Heart left ventricle (tissue), 16 donors: ENCODE measurements at regions not wholly inside any gene's neighbourhood (a gene's known extent, or its start where the extent isn't known, plus 50 kb on each side); places are given as distances from the start of the nearest gene placed in this dataset.
A peak's percentile ranks its signal among the peaks of the same experiment; 100 is the strongest.

Source experiments
- ATAC-seq, 4 donors: fragments of 200-7000 bp; cut with Tn5 transposase; one replicate each; pipeline ENCODE4 v1.9.1; 2020 to 2022; ENCODE audit warnings: moderate library complexity in 4 of 4, mild to moderate bottlenecking in 3 of 4, moderate number of reproducible peaks in 1 of 4
- DNase-seq, 5 donors: peaks; one replicate each; pipeline ENCODE4 v3.0.0-alpha.2; 2020
- H3K27ac ChIP-seq, 12 donors: fragments of 200-600 bp; sonication (generic) in 4 of 12; one replicate each; pipeline versions ENCODE4 v1.5.0 to v1.8.0; 2016 to 2022; ENCODE audit warnings: mild to moderate bottlenecking in 2 of 12
- H3K27me3 ChIP-seq, 9 donors: fragments of 200-600 bp; sonication (generic) in 2 of 9; one replicate each; pipeline versions ENCODE4 v1.5.1 to v1.8.0; 2016 to 2022; ENCODE audit warnings: mild to moderate bottlenecking in 3 of 9
- H3K36me3 ChIP-seq, 9 donors: fragments of 200-600 bp; sonication (generic) in 2 of 9; one replicate each; pipeline versions ENCODE4 v1.5.0 to v1.8.0; 2018 to 2022; ENCODE audit warnings: mild to moderate bottlenecking in 2 of 9
- H3K4me1 ChIP-seq, 12 donors: fragments of 200-600 bp; sonication (generic) in 4 of 12; one replicate each; pipeline versions ENCODE4 v1.5.0 to v1.8.0; 2016 to 2022; ENCODE audit warnings: mild to moderate bottlenecking in 3 of 12
- H3K4me3 ChIP-seq, 12 donors: fragments of 200-600 bp; sonication (generic) in 4 of 12; one replicate each; pipeline versions ENCODE4 v1.5.0 to v1.8.0; 2017 to 2022; ENCODE audit warnings: mild to moderate bottlenecking in 9 of 12, moderate library complexity in 4 of 12
- H3K9me3 ChIP-seq, 12 donors: fragments of 200-600 bp; sonication (generic) in 4 of 12; one replicate each; pipeline versions ENCODE4 v1.5.0 to v1.8.0; 2016 to 2022; ENCODE audit warnings: mild to moderate bottlenecking in 1 of 12
- CTCF ChIP-seq, 12 donors: fragments of 200-600 bp; sonication (generic) in 4 of 12; IDR thresholded peaks; one replicate each; pipeline versions ENCODE4 v1.5.0 to v1.8.0; 2018 to 2022; ENCODE audit warnings: antibody characterized with exemption in 12 of 12, mild to moderate bottlenecking in 5 of 12
- POLR2A ChIP-seq, 2 donors: fragments of 450-650 bp; IDR thresholded peaks; one replicate each; pipeline ENCODE4 v1.6.1; 2017; ENCODE audit warnings: antibody characterized with exemption in 2 of 2, mild to moderate bottlenecking in 2 of 2, moderate library complexity in 2 of 2
- WGBS, 4 donors: extraction: QIAGEN DNeasy Blood & Tissue Kit in 2 of 4; methylation state at CpG; one replicate each; pipeline versions ENCODE4 v1.1.5 to v1.1.7; 2013 to 2018; 5-methylcytosine and 5-hydroxymethylcytosine counted together
- intact Hi-C, 10 donors: fragments of 100-400 bp; cut with DNase I; formaldehyde crosslinking; loops; one replicate each; pipeline versions ENCODE4 v1.11.1 to v1.14.2; 2022
- donor health status: ischemic (EF 13 %, LVEDD 7.1; RV severe dilation, severe dysfunction).
- donor health status: healthy with polysubstance abuse.
- donor health status: DM: no; HTN: yes; CAD: no.
- donor health status: DM: no; HTN: no; CAD: no.
- donor health status: ischemic (EF 25% LVEDD 6.9; RV normal size, moderate dysfunction).
- donor health status: ischemic (EF 25% LVEDD 5.7; RV mildly dilated, moderate dysfunction).
- donor health status: healthy.
- donor health status: DM: yes; HTN: yes; CAD: no.
- donor health status: ischemic (EF 35%, LVEDD 5.7; RV mildly dilated, moderate dysfunction).
- donor health status: nonischemic (EF 11% LVEDD 7.7; RV severe dilation, severe dysfunction).
- donor health status: DM: yes; HTN: yes; CAD: no.
- donor health status: PGD.
- donor health status: ischemic (EF 29% LVEDD 5.4; RV normal size, mild dysfunction).
- donor health status: nonischemic (EF 23%, LVEDD 6.1; RV moderate dilation, normal function).

GRCh38 chr22:44439356-44440223 lies 58.4 kb downstream of the RTL6 start:
- Histone ChIP-seq H3K27me3 (no peaks in the 10 kb centered on the region), H3K27ac (no peak overlapping the region), H3K4me3 (no peak overlapping the region), H3K4me1 (peaks cover 0 to 13% (median 7%) of the 10 kb centered on the region in 12 donors), H3K36me3 (no peaks in the 10 kb centered on the region), H3K9me3 (no peaks in the 10 kb centered on the region)
- WGBS, 4 donors = 85 to 91% (median 91%) methylated on average over 18 to 21 of the region's 21 CpGs
- intact Hi-C loops = loop anchor here in 2 of 10 donors (10.0 kb wide), 2 partner anchors 65 to 185 kb away; no protein-coding TSS in a partner anchor
- TF ChIP-seq POLR2A (IDR thresholded peaks at IDR 0.05) (no peak), CTCF (IDR thresholded peaks at IDR 0.05) (no peak)
- peak in 1 of 5 donors; percentile 11 for DNase-seq
- no peak for ATAC-seq

- intact Hi-C loops = loop anchor here in 1 of 10 donors (10.0 kb wide), 1 partner anchor 186 kb away; no protein-coding TSS in a partner anchor
- H3K4me1 ChIP-seq = peaks cover 0 to 5% (median 1%) of the 10 kb centered on the region in 12 donors
- no peaks in the 10 kb centered on the region for H3K27me3 ChIP-seq
- WGBS, 4 donors = 84 to 89% (median 86%) methylated on average over 19 to 20 of the region's 20 CpGs
- DNase-seq (peak in 1 of 5 donors; percentile 13), ATAC-seq (no peak)
- no peaks in the 10 kb centered on the region for H3K9me3 ChIP-seq
- no peaks in the 10 kb centered on the region for H3K36me3 ChIP-seq
- TF ChIP-seq POLR2A (IDR thresholded peaks at IDR 0.05) (no peak), CTCF (IDR thresholded peaks at IDR 0.05) (no peak)
- no peak overlapping the region for H3K27ac ChIP-seq
- H3K4me3 ChIP-seq = no peak overlapping the region
Observed at GRCh38 chr22:44438481-44439131, 59.4 kb downstream of the RTL6 start.

GRCh38 chr22:44438056-44438455 lies 60.0 kb downstream of the RTL6 start:
- TF ChIP-seq CTCF (IDR thresholded peaks at IDR 0.05) (no peak), POLR2A (IDR thresholded peaks at IDR 0.05) (no peak)
- no peaks in the 10 kb centered on the region for H3K9me3 ChIP-seq
- DNase-seq = peak in 1 of 5 donors; percentile 15
- H3K4me3 ChIP-seq = no peak overlapping the region
- ATAC-seq = no peak
- H3K36me3 ChIP-seq = no peaks in the 10 kb centered on the region
- WGBS, 4 donors = 86 to 91% (median 91%) methylated on average over 14 of the region's 14 CpGs
- H3K27me3 ChIP-seq = no peaks in the 10 kb centered on the region
- H3K27ac ChIP-seq = no peak overlapping the region
- intact Hi-C loops = loop anchor here in 1 of 10 donors (10.0 kb wide), 1 partner anchor 187 kb away; no protein-coding TSS in a partner anchor
- no peaks in the 10 kb centered on the region for H3K4me1 ChIP-seq
